MM.1S (cell line): ENCODE measurements at regions not wholly inside any gene's neighbourhood (a gene's known extent, or its start where the extent isn't known, plus 50 kb on each side); places are given as distances from the start of the nearest gene placed in this dataset.

ENCODE experiments used
- DNase-seq: peaks from one replicate; pipeline ENCODE4 v3.0.0-alpha.2; 2015
- H2AFZ ChIP-seq: fragments of 300-600 bp; sonication (generic); 2 replicates; pipeline ENCODE4 v1.6.0; 2016; ENCODE audit warnings: antibody characterized with exemption, low read length
- H3F3A ChIP-seq: fragments of 300-600 bp; sonication (generic); 2 replicates; pipeline ENCODE4 v1.6.1; 2016; ENCODE audit warnings: mild to moderate bottlenecking, antibody characterized with exemption, low read length, moderate library complexity, mixed read lengths; ENCODE audit not compliant: insufficient read depth
- H3K27ac ChIP-seq: fragments of 300-600 bp; sonication (generic); 2 replicates; pipeline ENCODE4 v1.5.1; 2016; ENCODE audit warnings: mild to moderate bottlenecking, low read length
- H3K27me3 ChIP-seq: fragments of 300-600 bp; sonication (generic); replicated peaks from 2 replicates; pipeline ENCODE4 v1.6.0; 2016; ENCODE audit warnings: low read length; ENCODE audit not compliant: insufficient read depth
- H3K36me3 ChIP-seq: fragments of 300-600 bp; sonication (generic); replicated peaks from 2 replicates; pipeline ENCODE4 v1.6.1; 2016; ENCODE audit warnings: mild to moderate bottlenecking, low read length, mixed read lengths; ENCODE audit not compliant: insufficient read depth
- H3K4me1 ChIP-seq: fragments of 300-600 bp; sonication (generic); 2 replicates; pipeline ENCODE4 v1.6.1; 2016; ENCODE audit warnings: low read length, mixed read lengths
- H3K4me2 ChIP-seq: fragments of 300-600 bp; sonication (generic); 2 replicates; pipeline ENCODE4 v1.6.0; 2016; ENCODE audit warnings: low read depth, low read length
- H3K4me3 ChIP-seq: fragments of 300-600 bp; sonication (generic); 2 replicates; pipeline ENCODE4 v1.5.1; 2016; ENCODE audit warnings: low read length, mixed read lengths
- H3K79me2 ChIP-seq: fragments of 300-600 bp; sonication (generic); 2 replicates; pipeline ENCODE4 v1.6.1; 2016; ENCODE audit warnings: mixed run types, low read length, mixed read lengths
- H3K9ac ChIP-seq: fragments of 300-600 bp; sonication (generic); 2 replicates; pipeline ENCODE4 v1.6.1; 2016; ENCODE audit warnings: low read length, mixed read lengths
- H3K9me2 ChIP-seq: fragments of 300-600 bp; sonication (generic); replicated peaks from 2 replicates; pipeline ENCODE4 v1.6.1; 2016; ENCODE audit warnings: mild to moderate bottlenecking, low read length, mixed read lengths; ENCODE audit not compliant: insufficient read depth
- H3K9me3 ChIP-seq: fragments of 300-600 bp; sonication (generic); replicated peaks from 2 replicates; pipeline ENCODE4 v1.6.1; 2016; ENCODE audit warnings: mild to moderate bottlenecking, low read length, mixed read lengths; ENCODE audit not compliant: insufficient read depth
- H4K20me1 ChIP-seq: fragments of 300-600 bp; sonication (generic); 2 replicates; pipeline ENCODE4 v1.6.1; 2016; ENCODE audit warnings: mild to moderate bottlenecking, low read length, moderate library complexity, mixed read lengths; ENCODE audit not compliant: insufficient read depth
- EZH2 ChIP-seq: fragments of 300-600 bp; sonication (generic); optimal IDR thresholded peaks from 2 replicates; pipeline ENCODE3; 2017; ENCODE audit warnings: low read depth, mild to moderate bottlenecking, antibody characterized with exemption, low read length, mixed read lengths
- EZH2phosphoT487 ChIP-seq: fragments of 300-600 bp; sonication (generic); IDR thresholded peaks from 2 replicates; pipeline ENCODE4 v1.6.1; 2018; ENCODE audit warnings: antibody characterized with exemption, low read length
- TF ChIP-seq, protein P1 (sequence below): fragments of 300-600 bp; sonication (generic); IDR thresholded peaks from 2 replicates; pipeline ENCODE4 v1.5.1; 2016; ENCODE audit warnings: antibody characterized with exemption, low read length, mixed read lengths

DNA sequence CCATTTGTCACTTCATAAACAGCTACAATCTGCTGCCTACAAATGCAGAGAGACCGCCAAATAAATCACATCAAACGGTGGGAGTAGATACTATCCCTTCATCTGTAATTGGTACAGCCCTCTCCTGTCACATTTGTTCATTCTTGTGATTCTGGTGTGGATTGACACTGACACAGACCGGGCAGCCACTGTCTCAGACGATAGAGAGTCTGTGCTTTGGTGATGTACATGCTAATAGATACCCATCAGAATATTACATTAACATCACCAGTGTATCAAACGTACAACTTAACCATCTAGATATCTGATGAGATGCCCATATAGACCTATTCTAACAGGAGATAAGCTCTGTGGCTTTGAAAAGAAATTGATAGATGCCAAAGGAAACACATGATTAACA, 419.7 kb upstream of the ZEB2 start:
- H3K79me2 ChIP-seq = no peaks in the 10 kb centered on the region
- H3K36me3 ChIP-seq = no peaks in the 10 kb centered on the region
- H3K9me3 ChIP-seq = no peaks in the 10 kb centered on the region
- H3K27ac ChIP-seq = no peak overlapping the region
- TF ChIP-seq EZH2phosphoT487 (no peak), EZH2 (no peak)
- TF ChIP-seq, protein P1, sequence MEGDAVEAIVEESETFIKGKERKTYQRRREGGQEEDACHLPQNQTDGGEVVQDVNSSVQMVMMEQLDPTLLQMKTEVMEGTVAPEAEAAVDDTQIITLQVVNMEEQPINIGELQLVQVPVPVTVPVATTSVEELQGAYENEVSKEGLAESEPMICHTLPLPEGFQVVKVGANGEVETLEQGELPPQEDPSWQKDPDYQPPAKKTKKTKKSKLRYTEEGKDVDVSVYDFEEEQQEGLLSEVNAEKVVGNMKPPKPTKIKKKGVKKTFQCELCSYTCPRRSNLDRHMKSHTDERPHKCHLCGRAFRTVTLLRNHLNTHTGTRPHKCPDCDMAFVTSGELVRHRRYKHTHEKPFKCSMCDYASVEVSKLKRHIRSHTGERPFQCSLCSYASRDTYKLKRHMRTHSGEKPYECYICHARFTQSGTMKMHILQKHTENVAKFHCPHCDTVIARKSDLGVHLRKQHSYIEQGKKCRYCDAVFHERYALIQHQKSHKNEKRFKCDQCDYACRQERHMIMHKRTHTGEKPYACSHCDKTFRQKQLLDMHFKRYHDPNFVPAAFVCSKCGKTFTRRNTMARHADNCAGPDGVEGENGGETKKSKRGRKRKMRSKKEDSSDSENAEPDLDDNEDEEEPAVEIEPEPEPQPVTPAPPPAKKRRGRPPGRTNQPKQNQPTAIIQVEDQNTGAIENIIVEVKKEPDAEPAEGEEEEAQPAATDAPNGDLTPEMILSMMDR = no peak
- no peaks in the 10 kb centered on the region for H3F3A ChIP-seq
- no peak overlapping the region for H2AFZ ChIP-seq
- no peaks in the 10 kb centered on the region for H3K4me1 ChIP-seq
- no peaks in the 10 kb centered on the region for H3K9me2 ChIP-seq
- H4K20me1 ChIP-seq = no peaks in the 10 kb centered on the region
- H3K4me3 ChIP-seq = no peak overlapping the region
- H3K27me3 ChIP-seq = no peaks in the 10 kb centered on the region
- no peak overlapping the region for H3K9ac ChIP-seq
- no peak overlapping the region for H3K4me2 ChIP-seq
- no peak for DNase-seq

DNA sequence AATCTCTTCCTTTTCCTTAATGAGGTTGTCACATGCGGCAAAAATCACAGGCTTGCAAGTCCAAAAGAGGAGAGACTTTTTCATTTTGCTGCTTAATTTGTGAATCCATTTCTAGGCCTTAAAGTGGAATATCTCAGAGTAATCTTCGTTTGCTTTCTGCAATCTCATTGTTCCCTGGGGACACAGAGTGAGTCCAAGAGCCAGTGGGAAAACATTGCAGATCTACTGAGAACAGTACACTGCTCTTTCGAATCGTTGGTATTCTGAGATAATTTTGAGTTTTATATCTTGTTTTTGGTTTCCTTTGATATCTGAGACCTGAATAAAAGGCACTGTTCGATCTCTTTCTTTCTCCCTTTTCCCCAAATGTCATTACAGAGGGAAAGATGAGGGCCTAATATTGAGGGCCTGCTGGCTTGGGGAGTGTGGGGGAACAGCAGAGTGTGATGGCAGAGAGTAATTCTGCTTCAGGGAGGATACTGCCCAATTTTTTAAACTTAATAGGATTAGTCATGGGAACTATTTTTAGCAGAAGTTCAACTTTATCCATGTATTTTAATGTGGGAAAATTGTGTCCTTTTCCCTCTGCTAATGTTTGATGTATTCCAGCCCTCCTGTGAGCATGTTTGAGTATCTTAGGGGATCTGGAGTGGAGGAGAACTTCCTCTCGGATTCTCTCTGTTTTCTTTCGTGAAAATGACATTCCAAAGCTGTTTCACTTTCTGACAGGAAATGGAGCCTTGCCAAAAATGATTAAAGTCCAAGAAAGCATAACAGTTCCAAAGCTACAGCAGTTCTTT, 418.2 kb upstream of the ZEB2 start:
- DNase-seq = no peak
- TF ChIP-seq, protein P1 = no peak
- TF ChIP-seq EZH2phosphoT487 = no peak
- no peak for TF ChIP-seq EZH2
- no peak overlapping the region for H3K4me2 ChIP-seq
- no peaks in the 10 kb centered on the region for H3K9me2 ChIP-seq
- H3K9me3 ChIP-seq = no peaks in the 10 kb centered on the region
- H2AFZ ChIP-seq = no peak overlapping the region
- H3K36me3 ChIP-seq = no peaks in the 10 kb centered on the region
- no peak overlapping the region for H3K4me3 ChIP-seq
- H3F3A ChIP-seq = no peaks in the 10 kb centered on the region
- no peaks in the 10 kb centered on the region for H3K4me1 ChIP-seq
- no peak overlapping the region for H3K27ac ChIP-seq
- no peaks in the 10 kb centered on the region for H3K79me2 ChIP-seq
- no peaks in the 10 kb centered on the region for H4K20me1 ChIP-seq
- no peaks in the 10 kb centered on the region for H3K27me3 ChIP-seq
- no peak overlapping the region for H3K9ac ChIP-seq

DNA sequence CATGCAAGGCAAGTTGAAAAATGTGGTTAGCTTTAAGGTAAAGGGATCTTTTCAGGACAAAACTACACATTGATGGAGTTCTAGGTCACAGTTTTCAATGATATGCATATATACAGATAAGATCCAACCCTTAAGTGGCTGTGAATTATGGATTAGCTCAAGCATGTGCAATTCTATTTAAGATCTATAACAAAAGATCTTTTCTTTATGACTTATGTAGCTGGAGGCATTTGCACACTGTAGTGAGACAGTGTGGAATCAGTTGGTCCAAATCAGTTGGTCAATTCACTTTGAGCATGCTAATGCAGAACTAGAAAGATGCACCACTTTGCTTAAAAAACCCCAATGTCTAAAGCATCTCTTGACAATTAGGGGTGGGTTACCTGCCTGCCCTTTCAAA, 417.1 kb upstream of the ZEB2 start:
- no peaks in the 10 kb centered on the region for H3F3A ChIP-seq
- no peak for DNase-seq
- no peaks in the 10 kb centered on the region for H3K9me2 ChIP-seq
- no peak overlapping the region for H3K4me2 ChIP-seq
- no peak overlapping the region for H2AFZ ChIP-seq
- H3K4me1 ChIP-seq = no peaks in the 10 kb centered on the region
- no peaks in the 10 kb centered on the region for H3K27me3 ChIP-seq
- no peaks in the 10 kb centered on the region for H3K9me3 ChIP-seq
- no peaks in the 10 kb centered on the region for H3K36me3 ChIP-seq
- H3K79me2 ChIP-seq = no peaks in the 10 kb centered on the region
- no peak overlapping the region for H3K27ac ChIP-seq
- H4K20me1 ChIP-seq = no peaks in the 10 kb centered on the region
- H3K4me3 ChIP-seq = no peak overlapping the region
- TF ChIP-seq EZH2 (no peak), EZH2phosphoT487 (no peak)
- TF ChIP-seq, protein P1 = no peak
- H3K9ac ChIP-seq = no peak overlapping the region
